RWPE2 (cell line): ENCODE measurements at regions not wholly inside any gene's neighbourhood (a gene's known extent, or its start where the extent isn't known, plus 50 kb on each side); places are given as distances from the start of the nearest gene placed in this dataset.

Source experiments
- ATAC-seq: fragments of 200-7000 bp; cut with Tn5 transposase; 3 replicates; pipeline ENCODE4 v1.9.1; 2021; ENCODE audit warnings: low read depth
- DNase-seq: peaks from one replicate; pipeline ENCODE4 v3.0.0-alpha.2; 2020; ENCODE audit warnings: low spot score
- H3K27ac ChIP-seq: fragments of 450-650 bp; 2 replicates; pipeline ENCODE4 v1.5.1; 2017; ENCODE audit warnings: mild to moderate bottlenecking; ENCODE audit not compliant: poor library complexity, severe bottlenecking
- H3K27me3 ChIP-seq: fragments of 250-450 bp; sonication (Bioruptor Pico); 2 replicates; pipeline ENCODE4 v1.5.1; 2021; ENCODE audit warnings: mild to moderate bottlenecking, moderate library complexity; ENCODE audit not compliant: insufficient read depth, poor library complexity, severe bottlenecking
- H3K36me3 ChIP-seq: fragments of 250-450 bp; sonication (Bioruptor Pico); 2 replicates; pipeline ENCODE4 v1.5.1; 2020; ENCODE audit warnings: low read depth, mild to moderate bottlenecking, moderate library complexity
- H3K4me1 ChIP-seq: fragments of 250-450 bp; sonication (Bioruptor Pico); 2 replicates; pipeline ENCODE4 v1.5.1; 2021; ENCODE audit warnings: mild to moderate bottlenecking, moderate library complexity; ENCODE audit not compliant: insufficient read depth, poor library complexity, severe bottlenecking
- H3K4me3 ChIP-seq: fragments of 250-450 bp; sonication (Bioruptor Pico); 2 replicates; pipeline ENCODE4 v1.5.1; 2021; ENCODE audit warnings: mild to moderate bottlenecking, moderate library complexity; ENCODE audit not compliant: severe bottlenecking
- H3K9me3 ChIP-seq: fragments of 250-450 bp; sonication (Bioruptor Pico); 2 replicates; pipeline ENCODE4 v1.5.1; 2021; ENCODE audit warnings: mild to moderate bottlenecking, moderate library complexity; ENCODE audit not compliant: severe bottlenecking
- CTCF ChIP-seq: fragments of 450-650 bp; IDR thresholded peaks from one replicate; pipeline ENCODE4 v1.5.1; 2017; ENCODE audit warnings: mild to moderate bottlenecking, moderate library complexity; ENCODE audit not compliant: poor library complexity, severe bottlenecking

- no peaks in the 10 kb centered on the region for H3K9me3 ChIP-seq
- ATAC-seq = no peak
- no peak for TF ChIP-seq CTCF
- no peak overlapping the region for H3K27ac ChIP-seq
- H3K36me3 ChIP-seq = peaks cover 55% of the 10 kb centered on the region
- no peaks in the 10 kb centered on the region for H3K4me1 ChIP-seq
- no peaks in the 10 kb centered on the region for H3K27me3 ChIP-seq
- DNase-seq = no peak
- H3K4me3 ChIP-seq = no peak overlapping the region
These were observed 67.1 kb upstream of the SLC4A11 start for GRCh38 chr20:3306068-3306467.

- ATAC-seq = no peak
- no peak for DNase-seq
- Histone ChIP-seq H3K4me1 (no peaks in the 10 kb centered on the region), H3K27me3 (no peaks in the 10 kb centered on the region), H3K9me3 (no peaks in the 10 kb centered on the region), H3K27ac (no peak overlapping the region), H3K36me3 (peaks cover 42% of the 10 kb centered on the region), H3K4me3 (no peak overlapping the region)
- no peak for TF ChIP-seq CTCF
These were observed 65.5 kb upstream of the SLC4A11 start for GRCh38 chr20:3304456-3304855.

GRCh38 chr20:3297079-3297378 is 58.0 kb upstream of the SLC4A11 start:
- Histone ChIP-seq H3K4me3 (no peak overlapping the region), H3K27me3 (no peaks in the 10 kb centered on the region), H3K36me3 (peaks cover 28% of the 10 kb centered on the region), H3K9me3 (no peaks in the 10 kb centered on the region), H3K27ac (no peak overlapping the region), H3K4me1 (no peaks in the 10 kb centered on the region)
- no peak for DNase-seq
- no peak for TF ChIP-seq CTCF
- no peak for ATAC-seq

- H3K36me3 ChIP-seq = peaks cover 28% of the 10 kb centered on the region
- H3K27ac ChIP-seq = no peak overlapping the region
- ATAC-seq = no peak
- no peaks in the 10 kb centered on the region for H3K4me1 ChIP-seq
- no peak for TF ChIP-seq CTCF
- DNase-seq = no peak
- no peak overlapping the region for H3K4me3 ChIP-seq
- H3K27me3 ChIP-seq = no peaks in the 10 kb centered on the region
- no peaks in the 10 kb centered on the region for H3K9me3 ChIP-seq
These were observed 57.5 kb upstream of the SLC4A11 start for GRCh38 chr20:3296261-3297078.
